IPS DF 4.7 (cell line): ENCODE measurements at regions not wholly inside any gene's neighbourhood (a gene's known extent, or its start where the extent isn't known, plus 50 kb on each side); places are given as distances from the start of the nearest gene placed in this dataset.

ENCODE experiments used
- DNase-seq: peaks from one replicate; pipeline ENCODE4 v3.0.0-alpha.2; 2013; ENCODE audit warnings: low spot score; ENCODE audit errors: extremely low read depth

GRCh38 chr3:176796371-176796770 lies 400.9 kb downstream of the TBL1XR1 start:
- DNase-seq = no peak

- DNase-seq = no peak
These were observed 401.4 kb downstream of the TBL1XR1 start for GRCh38 chr3:176795891-176796290.

GRCh38 chr3:176794406-176794805 lies 402.9 kb downstream of the TBL1XR1 start:
- DNase-seq = no peak

GRCh38 chr3:176789947-176790346 lies 407.3 kb downstream of the TBL1XR1 start:
- no peak for DNase-seq

GRCh38 chr3:176789281-176789705 lies 408.0 kb downstream of the TBL1XR1 start:
- no peak for DNase-seq

GRCh38 chr3:176787506-176787905 lies 409.8 kb downstream of the TBL1XR1 start:
- DNase-seq = no peak

- no peak for DNase-seq
These were observed 412.1 kb downstream of the TBL1XR1 start for GRCh38 chr3:176785171-176785570.

GRCh38 chr3:176780766-176781165 lies 416.5 kb downstream of the TBL1XR1 start:
- DNase-seq = no peak

- no peak for DNase-seq
These were observed 420.6 kb downstream of the TBL1XR1 start for GRCh38 chr3:176776622-176777175.

GRCh38 chr3:176769547-176770190 lies 427.6 kb downstream of the TBL1XR1 start:
- DNase-seq = no peak

- no peak for DNase-seq
These were observed 429.9 kb downstream of the TBL1XR1 start for GRCh38 chr3:176767385-176767784.

GRCh38 chr3:176766862-176767261 lies 430.4 kb downstream of the TBL1XR1 start:
- no peak for DNase-seq

- no peak for DNase-seq
These were observed 431.8 kb downstream of the TBL1XR1 start for GRCh38 chr3:176765382-176765900.

GRCh38 chr3:176759815-176760506 lies 437.3 kb downstream of the TBL1XR1 start:
- no peak for DNase-seq

GRCh38 chr3:176757429-176757828 lies 439.9 kb downstream of the TBL1XR1 start:
- no peak for DNase-seq

- no peak for DNase-seq
These were observed 441.3 kb downstream of the TBL1XR1 start for GRCh38 chr3:176755977-176756376.

GRCh38 chr3:176755552-176755951 lies 441.7 kb downstream of the TBL1XR1 start:
- DNase-seq = no peak

GRCh38 chr3:176741664-176742047 lies 455.6 kb downstream of the TBL1XR1 start:
- DNase-seq = no peak

GRCh38 chr3:176740906-176741663 lies 456.2 kb downstream of the TBL1XR1 start:
- DNase-seq = no peak

GRCh38 chr3:176739159-176739558 lies 458.1 kb downstream of the TBL1XR1 start:
- no peak for DNase-seq

GRCh38 chr3:176737480-176738110 lies 459.7 kb downstream of the TBL1XR1 start:
- DNase-seq = no peak
